ENCODE measurements at regions not wholly inside any gene's neighbourhood (a gene's known extent, or its start where the extent isn't known, plus 50 kb on each side); places are given as distances from the start of the nearest gene placed in this dataset.

- DNase-seq (ENCODE audit: low read depth in 2 of 2), result no peak
Observed at GRCh38 chr2:126774761-126775160, 118.8 kb downstream of the GYPC start.

DNA sequence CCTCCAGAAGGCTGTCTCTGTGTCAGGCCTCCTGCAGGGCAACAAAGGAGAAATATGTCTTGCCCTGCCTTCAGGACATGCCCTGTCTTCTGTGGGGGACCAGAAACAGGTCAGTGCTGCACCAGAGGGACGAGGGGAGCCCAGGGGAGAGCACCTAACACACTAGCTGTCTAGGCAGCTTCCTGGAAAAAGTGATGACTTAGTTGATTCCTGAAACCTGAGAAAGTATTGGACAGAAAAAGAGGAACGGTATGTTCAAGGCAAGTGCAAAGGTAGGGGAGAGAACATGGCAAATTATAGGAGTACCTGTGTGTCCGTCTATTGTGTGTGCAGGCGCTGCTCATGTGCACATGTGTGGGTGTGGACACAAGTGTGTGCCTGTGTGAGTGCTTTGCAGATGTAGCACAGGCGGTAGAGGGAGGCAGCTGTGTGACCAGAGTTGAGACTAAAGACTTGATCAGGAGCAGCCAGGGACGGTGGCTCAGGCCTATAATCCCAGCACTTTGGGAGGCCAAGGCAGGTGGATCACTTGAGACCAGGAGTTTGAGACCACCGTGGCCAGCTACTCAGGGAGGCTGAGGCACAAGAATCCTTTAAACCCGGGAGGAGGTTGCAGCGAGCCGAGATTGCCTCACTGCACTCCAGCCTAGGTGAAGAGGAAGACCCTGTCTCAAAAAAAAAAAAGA, 119.5 kb downstream of the GYPC start:
- DNase-seq (ENCODE audit: low read depth in 2 of 2), result no peak

GRCh38 chr2:126776255-126776654, 120.3 kb downstream of the GYPC start:
- no peak for DNase-seq (ENCODE audit: low read depth in 2 of 2)

DNA sequence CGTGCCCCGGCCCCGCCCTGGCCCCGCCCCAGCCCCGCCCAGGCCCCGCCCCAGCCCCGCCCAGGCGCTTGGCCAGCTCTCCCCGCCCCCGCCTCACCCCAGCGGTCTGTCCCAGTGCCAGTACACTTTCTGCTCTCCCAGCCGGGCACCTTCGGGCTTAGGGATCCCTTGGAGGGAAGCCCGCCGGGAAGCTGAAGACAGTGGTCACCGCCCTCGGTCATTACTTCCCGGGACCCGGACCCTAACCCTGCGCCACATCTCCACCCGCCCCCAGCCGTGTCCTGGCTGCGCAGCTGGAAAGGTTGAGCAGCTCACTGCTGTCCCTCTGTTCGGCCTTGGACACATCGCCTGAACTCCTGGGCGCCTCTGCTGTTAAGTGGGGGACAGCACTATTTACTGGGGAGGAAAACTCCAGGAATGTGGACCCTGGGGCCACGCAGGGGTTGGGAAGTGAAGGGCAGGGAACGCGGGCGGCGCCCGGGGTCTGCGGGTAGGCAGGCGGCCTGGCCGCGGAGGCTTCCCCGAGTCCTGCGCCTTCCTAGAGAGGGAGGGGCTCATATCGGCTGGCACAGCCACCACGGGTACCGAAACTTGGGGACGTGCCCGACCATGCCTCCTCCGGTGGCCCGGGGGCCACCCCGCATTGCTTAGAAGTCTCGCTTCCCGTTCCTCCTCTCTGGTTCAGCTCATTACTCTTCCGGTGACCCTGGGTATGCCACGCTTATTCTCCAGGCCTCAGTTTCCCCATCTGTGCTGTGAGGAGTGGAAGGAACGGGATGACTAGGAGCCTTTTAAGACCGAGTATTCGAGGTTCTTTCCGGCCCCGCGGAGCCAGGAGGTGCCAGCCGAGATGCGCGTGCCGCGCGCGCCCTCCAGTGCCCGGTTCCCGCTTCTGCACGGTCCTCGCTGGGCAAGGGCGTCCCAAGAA, 121.0 kb downstream of the GYPC start:
- DNase-seq (ENCODE audit: low read depth in 2 of 2), result peak; percentile 70 to 77

- DNase-seq (ENCODE audit: low read depth in 2 of 2), result no peak
Observed at GRCh38 chr2:126777620-126777978, 121.1 kb upstream of the TEX51 start.

GRCh38 chr2:126778561-126779501, 119.9 kb upstream of the TEX51 start:
- DNase-seq (ENCODE audit: low read depth in 2 of 2), result no peak

DNA sequence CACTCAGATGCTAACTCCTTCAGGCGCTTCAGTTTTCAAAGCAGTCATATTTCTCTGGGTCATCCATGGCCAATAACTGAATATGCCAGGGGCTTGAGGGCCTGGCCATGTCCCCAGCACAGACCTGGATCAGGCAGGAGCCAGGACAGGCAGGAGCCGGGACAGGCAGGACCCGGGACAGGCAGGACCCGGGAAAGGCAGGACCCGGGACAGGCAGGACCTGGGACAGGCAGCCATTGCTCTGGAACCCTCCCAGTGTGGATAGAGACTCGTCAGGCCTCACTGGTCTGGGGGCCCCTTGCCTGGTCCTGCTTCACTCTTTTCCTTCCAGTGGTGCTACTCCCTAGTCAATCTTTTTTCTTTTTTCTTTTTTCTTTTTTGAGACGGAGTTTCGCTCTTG, 117.5 kb upstream of the TEX51 start:
- DNase-seq (ENCODE audit: low read depth in 2 of 2), result no peak

GRCh38 chr2:126781806-126782205, 116.9 kb upstream of the TEX51 start:
- DNase-seq (ENCODE audit: low read depth in 2 of 2), result no peak

GRCh38 chr2:126782648-126783047, 116.0 kb upstream of the TEX51 start:
- DNase-seq (ENCODE audit: low read depth in 2 of 2), result no peak

DNA sequence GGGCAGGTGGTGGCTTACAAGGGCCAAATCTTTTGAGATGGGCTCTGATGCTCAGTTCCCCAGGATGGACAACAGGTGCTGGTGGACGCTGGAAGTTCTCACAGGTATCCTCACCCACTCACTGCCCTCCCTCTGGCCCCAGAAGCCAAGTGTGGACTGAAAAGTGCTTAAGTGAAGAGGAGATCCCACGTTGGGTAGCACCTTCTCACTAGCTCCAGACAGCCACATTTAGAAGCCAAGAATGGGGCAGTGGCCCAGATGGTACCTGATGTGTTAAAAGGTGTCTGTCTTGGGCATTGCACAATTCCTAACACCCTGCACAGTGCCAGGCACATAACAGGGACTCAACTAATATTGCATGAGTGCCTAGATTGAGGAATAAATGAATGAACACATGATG, 115.3 kb upstream of the TEX51 start:
- no peak for DNase-seq (ENCODE audit: low read depth in 2 of 2)

DNA sequence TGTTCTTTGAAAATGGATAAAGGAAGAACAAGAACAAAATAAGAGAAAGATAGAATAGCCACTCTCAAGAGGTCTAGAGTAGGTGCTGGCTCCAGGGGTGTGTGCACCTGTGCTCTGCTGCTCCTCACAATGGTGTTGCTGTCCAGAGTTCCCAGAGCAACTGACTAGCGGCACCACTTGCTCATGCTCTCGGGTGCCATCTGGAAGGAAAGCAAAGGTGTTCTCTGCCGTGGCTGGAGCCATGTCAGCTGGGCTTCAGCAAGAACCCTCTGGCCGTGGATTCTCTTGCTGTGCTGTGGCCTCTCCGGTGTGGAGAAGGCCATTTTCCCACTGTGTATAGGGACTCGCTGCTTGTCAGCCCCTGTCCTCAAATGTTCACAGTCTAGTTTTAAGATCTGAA, 114.6 kb upstream of the TEX51 start:
- DNase-seq (ENCODE audit: low read depth in 2 of 2), result no peak

DNA sequence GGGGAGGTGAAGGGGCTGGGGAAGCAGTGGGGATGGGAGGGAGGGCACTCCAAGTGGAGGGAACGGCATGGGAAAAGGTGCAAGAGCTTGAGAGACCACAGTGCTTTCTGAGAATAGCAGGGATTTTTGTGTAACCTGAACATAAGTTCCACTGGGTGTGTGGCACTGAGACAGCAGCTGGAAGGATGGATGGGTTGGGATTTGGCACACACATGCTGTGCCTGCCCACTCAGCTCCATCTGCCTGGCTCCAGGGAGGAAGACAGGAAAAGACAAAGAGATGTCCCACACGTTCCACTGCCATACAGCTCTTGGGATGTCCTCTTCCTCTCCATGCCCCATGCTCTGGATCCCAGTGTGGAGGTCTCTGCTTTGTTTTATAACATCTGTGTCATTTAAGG, 114.1 kb upstream of the TEX51 start:
- DNase-seq (ENCODE audit: low read depth in 2 of 2), result no peak

GRCh38 chr2:126785236-126785635, 113.5 kb upstream of the TEX51 start:
- DNase-seq (ENCODE audit: low read depth in 2 of 2), result no peak

GRCh38 chr2:126785862-126786261, 112.8 kb upstream of the TEX51 start:
- DNase-seq (ENCODE audit: low read depth in 2 of 2), result no peak

DNA sequence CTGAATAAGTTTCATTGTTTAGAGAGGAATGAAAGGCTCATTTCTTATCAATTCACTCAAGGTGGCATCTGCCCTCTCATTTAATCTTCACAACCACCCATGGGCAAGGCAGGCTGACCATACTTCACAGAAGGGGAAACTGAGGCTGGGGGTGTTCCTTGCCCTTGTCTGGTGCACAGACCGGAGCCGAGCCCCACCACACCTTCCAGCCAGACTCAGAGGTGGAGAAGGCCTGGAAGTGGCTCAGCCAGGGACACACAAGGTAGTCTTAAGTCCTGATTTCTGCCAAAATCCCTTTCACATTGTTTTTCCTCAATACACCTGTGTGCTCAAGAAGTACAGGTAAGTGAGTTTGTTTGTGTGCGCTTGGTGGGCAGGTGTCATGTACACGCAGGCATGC, 111.9 kb upstream of the TEX51 start:
- DNase-seq (ENCODE audit: low read depth in 2 of 2), result no peak

DNA sequence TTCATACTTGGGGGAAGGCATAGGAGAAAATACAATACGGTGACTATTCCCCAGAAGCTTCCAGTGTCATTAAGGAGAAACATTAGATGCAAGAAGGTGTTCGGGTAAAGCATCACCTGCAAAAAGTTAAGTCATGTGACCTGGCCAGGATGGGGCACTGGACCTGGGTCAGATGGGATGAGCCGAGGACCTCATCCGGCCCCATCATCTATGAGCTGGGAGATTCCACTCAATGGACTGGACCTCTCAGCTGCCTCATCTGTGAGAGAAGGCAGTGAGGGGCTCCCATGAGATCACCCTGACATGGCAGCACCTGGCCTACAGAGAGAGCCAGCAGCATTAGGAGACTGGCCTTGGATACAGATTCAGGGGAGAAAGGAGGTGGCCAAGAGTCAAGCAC, 111.4 kb upstream of the TEX51 start:
- DNase-seq (ENCODE audit: low read depth in 2 of 2), result no peak

GRCh38 chr2:126788113-126788512, 110.6 kb upstream of the TEX51 start:
- DNase-seq (ENCODE audit: low read depth in 2 of 2), result no peak

DNA sequence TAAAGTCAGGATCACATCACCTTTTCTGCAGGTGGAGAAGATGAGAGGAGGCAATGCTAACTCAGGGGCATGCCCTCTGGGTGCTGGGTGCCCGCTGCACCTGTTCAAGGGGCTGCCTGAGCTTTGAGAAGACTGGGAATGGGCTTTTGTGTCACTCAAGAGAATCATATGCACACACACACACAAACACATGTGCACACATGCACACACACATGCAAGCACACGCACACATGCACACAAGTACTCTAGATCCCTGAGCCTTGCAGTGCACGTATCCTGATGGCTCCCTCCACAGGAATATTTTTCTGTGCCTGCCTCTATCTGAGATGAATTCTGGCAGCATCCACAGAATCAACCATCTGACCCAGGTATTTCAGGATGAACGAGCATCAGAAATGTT, 110.0 kb upstream of the TEX51 start:
- no peak for DNase-seq (ENCODE audit: low read depth in 2 of 2)

DNA sequence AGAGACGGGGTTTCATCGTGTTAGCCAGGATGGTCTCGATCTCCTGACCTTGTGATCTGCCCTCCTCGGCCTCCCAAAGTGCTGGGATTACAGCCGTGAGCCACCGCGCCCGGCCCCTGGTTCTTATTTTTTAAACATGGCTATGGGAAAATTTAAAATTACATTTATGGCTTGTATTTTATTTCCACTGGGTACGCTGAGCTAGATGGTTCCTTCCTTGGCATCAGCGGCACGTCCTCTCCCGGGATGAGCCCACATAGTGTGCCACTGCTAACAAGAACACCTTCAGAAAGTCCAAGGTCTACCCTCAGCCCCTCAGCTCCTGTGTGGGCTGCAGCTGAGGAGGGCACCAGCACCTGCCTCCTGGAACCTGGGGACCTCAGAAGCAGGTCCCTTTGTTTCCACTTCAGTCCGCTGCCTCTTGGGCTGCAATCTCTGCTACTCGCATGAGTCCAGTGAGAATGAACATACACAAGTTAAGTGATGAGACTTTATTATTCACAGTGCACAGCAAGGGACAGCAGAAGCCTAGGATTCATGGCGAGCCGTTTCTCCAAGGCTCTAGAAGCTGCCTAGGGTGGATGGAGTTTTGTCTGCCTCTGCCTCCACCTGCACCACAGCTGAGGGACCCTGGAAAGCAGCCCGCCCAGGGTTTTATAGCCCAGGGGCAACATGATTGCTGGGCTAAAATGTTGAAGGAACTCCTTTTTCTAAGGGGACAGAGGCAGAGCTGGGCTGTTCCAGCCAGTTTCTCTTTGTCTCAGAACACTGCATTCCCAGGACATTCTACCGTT, 107.5 kb upstream of the TEX51 start:
- DNase-seq (ENCODE audit: low read depth in 2 of 2), result no peak

GRCh38 chr2:126792186-126792585, 106.5 kb upstream of the TEX51 start:
- DNase-seq (ENCODE audit: low read depth in 2 of 2), result no peak

- no peak for DNase-seq (ENCODE audit: low read depth in 2 of 2)
Observed at GRCh38 chr2:126792993-126793392, 105.7 kb upstream of the TEX51 start.

Measured in stimulated activated CD4-positive, alpha-beta T cell treated with anti-CD3 and anti-CD28 coated beads, Interleukin-4, amount 100 ng/mL, for 48 hours (primary cell).